Right lobe of liver (tissue), 6 donors: ENCODE measurements at regions not wholly inside any gene's neighbourhood (a gene's known extent, or its start where the extent isn't known, plus 50 kb on each side); places are given as distances from the start of the nearest gene placed in this dataset.

Experiments
- ATAC-seq, 4 donors: fragments of 200-7000 bp; cut with Tn5 transposase; one replicate each; pipeline ENCODE4 v1.9.1; 2020; ENCODE audit warnings: mild to moderate bottlenecking in 4 of 4, moderate library complexity in 4 of 4
- DNase-seq, 3 donors: peaks; one replicate each; pipeline ENCODE4 v3.0.0-alpha.2; 2020
- H3K27ac ChIP-seq, 3 donors: fragments of 200-600 bp; one replicate each; pipeline ENCODE4 v1.8.0; 2022
- H3K27me3 ChIP-seq, 2 donors: fragments of 200-600 bp; one replicate each; pipeline ENCODE4 v1.8.0; 2022
- H3K36me3 ChIP-seq, 4 donors: fragments of 200-600 bp; sonication (generic) in 1 of 4; one replicate each; pipeline versions ENCODE4 v1.5.1 to v1.8.0; 2017 to 2022; ENCODE audit warnings: control low read depth in 1 of 4
- H3K4me1 ChIP-seq, 4 donors: fragments of 200-600 bp; sonication (generic) in 1 of 4; one replicate each; pipeline versions ENCODE4 v1.5.1 to v1.8.0; 2017 to 2022; ENCODE audit warnings: control low read depth in 1 of 4
- H3K4me3 ChIP-seq, 3 donors: fragments of 200-600 bp; one replicate each; pipeline ENCODE4 v1.8.0; 2022
- H3K9me3 ChIP-seq, 4 donors: fragments of 200-600 bp; sonication (generic) in 1 of 4; one replicate each; pipeline versions ENCODE4 v1.5.1 to v1.8.0; 2017 to 2022; ENCODE audit warnings: control low read depth in 1 of 4
- POLR2A ChIP-seq: fragments of 450-650 bp; IDR thresholded peaks from one replicate; pipeline ENCODE4 v1.6.1; 2017; ENCODE audit warnings: antibody characterized with exemption, mild to moderate bottlenecking
- WGBS: methylation state at CpG from one replicate; pipeline ENCODE4 v1.1.6; 2018; ENCODE audit warnings: low coverage, low lambda C conversion rate; ENCODE audit not compliant: insufficient coverage; ENCODE audit errors: missing lambda C conversion rate; 5-methylcytosine and 5-hydroxymethylcytosine counted together
- intact Hi-C, 2 donors: fragments of 100-400 bp; cut with DNase I; formaldehyde crosslinking; loops; one replicate each; pipeline versions ENCODE4 v1.11.2 to v1.14.1; 2022
- TF ChIP-seq, protein P1 (sequence below), 4 donors: fragments of 200-600 bp in 3 of 4; fragments of 450-650 bp in 1 of 4; IDR thresholded peaks; one replicate each; pipeline versions ENCODE4 v1.5.1 to v1.8.0; 2016 to 2022; ENCODE audit warnings: antibody characterized with exemption in 4 of 4, mild to moderate bottlenecking in 2 of 4
- donor health status: DM: no; HTN: yes; CAD: no.
- donor health status: DM: no; HTN: no; CAD: no.
- donor health status: DM: no; HTN: no; CAD: no.
- donor health status: DM: no; HTN: yes; CAD: no.
- donor health status: DM: no; HTN: yes; CAD: no.

DNA sequence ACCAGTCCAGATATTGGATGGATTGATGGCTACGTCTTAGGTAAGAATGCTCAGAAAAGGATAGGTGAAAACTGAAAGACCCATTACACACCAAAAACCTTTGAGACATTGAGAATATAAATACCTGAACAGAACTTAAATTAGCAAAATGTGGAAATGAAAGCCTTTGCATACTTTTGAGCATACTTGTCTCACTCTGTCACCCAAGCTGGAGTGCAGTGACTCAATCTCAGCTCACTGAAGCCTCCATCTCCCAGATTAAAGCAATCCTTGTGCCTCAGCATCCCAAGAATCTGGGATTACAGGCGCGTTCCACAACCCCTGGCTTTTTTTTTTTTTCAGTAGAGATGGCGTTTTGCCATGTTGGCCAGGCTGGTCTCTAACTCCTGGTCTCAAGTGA is 695.3 kb downstream of the DACH1 start:
- TF ChIP-seq, protein P1, sequence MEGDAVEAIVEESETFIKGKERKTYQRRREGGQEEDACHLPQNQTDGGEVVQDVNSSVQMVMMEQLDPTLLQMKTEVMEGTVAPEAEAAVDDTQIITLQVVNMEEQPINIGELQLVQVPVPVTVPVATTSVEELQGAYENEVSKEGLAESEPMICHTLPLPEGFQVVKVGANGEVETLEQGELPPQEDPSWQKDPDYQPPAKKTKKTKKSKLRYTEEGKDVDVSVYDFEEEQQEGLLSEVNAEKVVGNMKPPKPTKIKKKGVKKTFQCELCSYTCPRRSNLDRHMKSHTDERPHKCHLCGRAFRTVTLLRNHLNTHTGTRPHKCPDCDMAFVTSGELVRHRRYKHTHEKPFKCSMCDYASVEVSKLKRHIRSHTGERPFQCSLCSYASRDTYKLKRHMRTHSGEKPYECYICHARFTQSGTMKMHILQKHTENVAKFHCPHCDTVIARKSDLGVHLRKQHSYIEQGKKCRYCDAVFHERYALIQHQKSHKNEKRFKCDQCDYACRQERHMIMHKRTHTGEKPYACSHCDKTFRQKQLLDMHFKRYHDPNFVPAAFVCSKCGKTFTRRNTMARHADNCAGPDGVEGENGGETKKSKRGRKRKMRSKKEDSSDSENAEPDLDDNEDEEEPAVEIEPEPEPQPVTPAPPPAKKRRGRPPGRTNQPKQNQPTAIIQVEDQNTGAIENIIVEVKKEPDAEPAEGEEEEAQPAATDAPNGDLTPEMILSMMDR (IDR thresholded peaks at IDR 0.05): no peak
- no peak for TF ChIP-seq POLR2A
- no peak for DNase-seq
- Histone ChIP-seq H3K9me3 (no peaks in the 10 kb centered on the region), H3K27ac (no peak overlapping the region), H3K4me3 (no peak overlapping the region), H3K36me3 (no peaks in the 10 kb centered on the region), H3K27me3 (no peaks in the 10 kb centered on the region), H3K4me1 (no peaks in the 10 kb centered on the region)
- intact Hi-C loops: no loop called here
- WGBS: 76% methylated on average over 4 of the region's 4 CpGs
- no peak for ATAC-seq

DNA sequence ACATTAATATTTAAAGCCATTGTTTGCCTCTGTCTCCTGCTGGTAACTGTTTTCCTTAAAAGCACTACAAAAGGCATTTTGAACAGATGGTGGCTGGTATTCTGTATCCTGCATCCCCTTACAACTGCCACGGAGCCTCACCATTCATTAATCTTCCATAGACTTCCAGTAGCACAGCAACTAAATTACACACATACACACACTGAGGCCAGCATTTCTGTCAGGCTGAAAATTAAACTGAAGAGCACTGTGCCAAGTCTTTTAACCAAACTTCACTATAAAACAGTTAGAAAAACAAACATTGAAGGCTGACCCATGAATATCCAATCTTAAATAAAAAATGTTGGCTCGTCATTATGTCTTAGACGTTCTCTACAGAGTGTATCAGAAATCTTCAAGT is 697.8 kb downstream of the DACH1 start:
- no peak for TF ChIP-seq POLR2A
- TF ChIP-seq, protein P1 (IDR thresholded peaks at IDR 0.05): no peak
- intact Hi-C loops: no loop called here
- Histone ChIP-seq H3K27ac (no peak overlapping the region), H3K36me3 (no peaks in the 10 kb centered on the region), H3K4me1 (no peaks in the 10 kb centered on the region), H3K27me3 (no peaks in the 10 kb centered on the region), H3K4me3 (no peak overlapping the region), H3K9me3 (no peaks in the 10 kb centered on the region)
- 40% methylated on average over 3 of the region's 3 CpGs for WGBS
- no peak for ATAC-seq
- DNase-seq: no peak

DNA sequence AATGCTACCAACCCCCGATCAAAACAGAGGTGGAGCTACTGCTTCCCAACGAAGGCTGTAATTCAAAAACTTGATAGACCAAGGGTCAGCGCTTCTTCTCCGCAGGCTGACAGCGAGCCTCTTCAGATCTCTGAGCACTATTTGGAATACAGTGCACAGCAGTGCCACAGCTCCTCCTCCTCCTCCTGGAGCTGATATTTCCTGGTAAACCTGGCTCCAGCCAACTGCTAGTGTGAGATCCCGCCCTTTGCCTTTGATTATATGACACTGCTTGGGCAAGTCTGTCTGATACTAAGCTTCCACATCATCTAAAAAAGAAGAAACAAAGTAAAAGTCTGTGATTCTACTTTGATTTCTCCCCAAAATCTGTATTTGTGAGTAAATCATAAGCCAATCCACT is 710.5 kb downstream of the DACH1 start:
- ATAC-seq (no peak), DNase-seq (no peak)
- Histone ChIP-seq H3K4me1 (no peaks in the 10 kb centered on the region), H3K36me3 (no peaks in the 10 kb centered on the region), H3K4me3 (no peak overlapping the region), H3K27me3 (no peaks in the 10 kb centered on the region), H3K9me3 (no peaks in the 10 kb centered on the region), H3K27ac (no peak overlapping the region)
- no peak for TF ChIP-seq POLR2A
- TF ChIP-seq, protein P1 (IDR thresholded peaks at IDR 0.05): no peak
- intact Hi-C loops: no loop called here
- 46% methylated on average over 5 of the region's 6 CpGs for WGBS

GRCh38 chr13:71149498-71150363 is 717.3 kb downstream of the DACH1 start:
- no peak for ATAC-seq
- H3K4me3 ChIP-seq: no peak overlapping the region
- WGBS: 61% methylated on average over 10 of the region's 10 CpGs

More at GRCh38 chr13:71149498-71150363, 717.3 kb downstream of the DACH1 start:
- Histone ChIP-seq H3K27ac (no peak overlapping the region), H3K9me3 (no peaks in the 10 kb centered on the region), H3K36me3 (no peaks in the 10 kb centered on the region), H3K4me1 (no peaks in the 10 kb centered on the region), H3K27me3 (no peaks in the 10 kb centered on the region)
- no peak for TF ChIP-seq POLR2A
- TF ChIP-seq, protein P1 (IDR thresholded peaks at IDR 0.05): no peak
- intact Hi-C loops: no loop called here
- DNase-seq: no peak
